GM19463 (cell line): ENCODE measurements at regions not wholly inside any gene's neighbourhood (a gene's known extent, or its start where the extent isn't known, plus 50 kb on each side); places are given as distances from the start of the nearest gene placed in this dataset.
"Not testable (repeated sequence)": the region's sequence is repeated elsewhere in the genome, so short reads cannot be mapped to it uniquely, and the experiment has no call there.

Source experiments
- ATAC-seq: cut with Tn5 transposase; IDR thresholded peaks from one replicate; pipeline ENCODE4 v1.9.1; 2021; ENCODE audit warnings: mild to moderate bottlenecking, moderate library complexity; ENCODE audit not compliant: unreplicated experiment

GRCh38 chr5:40453689-40454088 is 226.0 kb upstream of the PTGER4 start:
- ATAC-seq = no peak

- peak; percentile 61 for ATAC-seq
Observed at GRCh38 chr5:40452874-40453624, 226.7 kb upstream of the PTGER4 start.

GRCh38 chr5:40447438-40447837 is 232.3 kb upstream of the PTGER4 start:
- no peak for ATAC-seq

- ATAC-seq = no peak
Observed at GRCh38 chr5:40446910-40447309, 232.8 kb upstream of the PTGER4 start.

GRCh38 chr5:40442346-40442745 is 237.4 kb upstream of the PTGER4 start:
- peak; percentile 35 for ATAC-seq

GRCh38 chr5:40441733-40442132 is 238.0 kb upstream of the PTGER4 start:
- ATAC-seq = no peak

- no peak for ATAC-seq
Observed at GRCh38 chr5:40440746-40441145, 239.0 kb upstream of the PTGER4 start.

- ATAC-seq = not testable (repeated sequence)
Observed at GRCh38 chr5:40439103-40439502, 240.6 kb upstream of the PTGER4 start.

GRCh38 chr5:40438646-40439045 is 241.1 kb upstream of the PTGER4 start:
- ATAC-seq = not testable (repeated sequence)

GRCh38 chr5:40437452-40437861 is 242.3 kb upstream of the PTGER4 start:
- peak; percentile 62 for ATAC-seq

GRCh38 chr5:40436535-40437237 is 243.0 kb upstream of the PTGER4 start:
- peak; percentile 51 for ATAC-seq

GRCh38 chr5:40435706-40436105 is 244.0 kb upstream of the PTGER4 start:
- ATAC-seq = not testable (repeated sequence)

GRCh38 chr5:40432836-40433235 is 246.9 kb upstream of the PTGER4 start:
- no peak for ATAC-seq

GRCh38 chr5:40431734-40432133 is 248.0 kb upstream of the PTGER4 start:
- no peak for ATAC-seq

- no peak for ATAC-seq
Observed at GRCh38 chr5:40430101-40430710, 249.5 kb upstream of the PTGER4 start.

GRCh38 chr5:40429258-40430100 is 250.2 kb upstream of the PTGER4 start:
- no peak for ATAC-seq

- ATAC-seq = no peak
Observed at GRCh38 chr5:40428815-40429214, 250.9 kb upstream of the PTGER4 start.

- peak; percentile 82 for ATAC-seq
Observed at GRCh38 chr5:40428126-40428525, 251.6 kb upstream of the PTGER4 start.

- ATAC-seq = not testable (repeated sequence)
Observed at GRCh38 chr5:40417046-40417810, 262.5 kb upstream of the PTGER4 start.

GRCh38 chr5:40416588-40416987 is 263.1 kb upstream of the PTGER4 start:
- ATAC-seq = no peak
